ENCODE measurements at regions not wholly inside any gene's neighbourhood (a gene's known extent, or its start where the extent isn't known, plus 50 kb on each side); places are given as distances from the start of the nearest gene placed in this dataset.

GRCh38 chr12:61804301-61804700 is 455.9 kb upstream of the USP15 start:
- Histone ChIP-seq H3K36me3 (ENCODE audit: control insufficient read depth in 1 of 2, insufficient read depth in 2 of 2, low read length in 2 of 2) (no peaks in the 10 kb centered on the region), H2BK120ac (ENCODE audit: insufficient read depth, low read length, poor library complexity) (no peak overlapping the region), H3K79me1 (ENCODE audit: low read length) (no peaks in the 10 kb centered on the region), H3K18ac (ENCODE audit: low read length) (no peak overlapping the region), H3K9ac (ENCODE audit: low read length) (no peak overlapping the region), H4K12ac (ENCODE audit: low read depth, low read length) (no peak overlapping the region), H3K23ac (ENCODE audit: low read length) (no peak overlapping the region), H2AK5ac (ENCODE audit: low read length) (no peak overlapping the region), H3K79me2 (ENCODE audit: control insufficient read depth, insufficient read depth, low read length, poor library complexity) (no peaks in the 10 kb centered on the region), H4K91ac (ENCODE audit: low read depth, low read length) (no peak overlapping the region), H3K4me3 (ENCODE audit: low read depth, low read length) (no peak overlapping the region), H3K4ac (ENCODE audit: low read depth, low read length) (no peak overlapping the region), H3K27me3 (ENCODE audit: insufficient read depth, low read length) (no peaks in the 10 kb centered on the region), H3K9me3 (ENCODE audit: insufficient read depth, low read depth, low read length) (no peaks in the 10 kb centered on the region), H3K14ac (ENCODE audit: low read length) (no peak overlapping the region), H2BK5ac (ENCODE audit: low read depth, low read length, poor library complexity) (no peak overlapping the region), H2AFZ (ENCODE audit: insufficient read depth, low read length, poor library complexity) (no peak overlapping the region), H4K8ac (ENCODE audit: low read depth, low read length) (no peak overlapping the region), H3K4me1 (ENCODE audit: control insufficient read depth in 1 of 2, insufficient read depth in 2 of 2, low read length in 2 of 2) (no peaks in the 10 kb centered on the region), H2BK12ac (ENCODE audit: low read length) (no peak overlapping the region), H3K4me2 (ENCODE audit: low read length) (no peak overlapping the region), H3K27ac (ENCODE audit: low read depth, low read length) (no peak overlapping the region)
- no peak for DNase-seq

DNA sequence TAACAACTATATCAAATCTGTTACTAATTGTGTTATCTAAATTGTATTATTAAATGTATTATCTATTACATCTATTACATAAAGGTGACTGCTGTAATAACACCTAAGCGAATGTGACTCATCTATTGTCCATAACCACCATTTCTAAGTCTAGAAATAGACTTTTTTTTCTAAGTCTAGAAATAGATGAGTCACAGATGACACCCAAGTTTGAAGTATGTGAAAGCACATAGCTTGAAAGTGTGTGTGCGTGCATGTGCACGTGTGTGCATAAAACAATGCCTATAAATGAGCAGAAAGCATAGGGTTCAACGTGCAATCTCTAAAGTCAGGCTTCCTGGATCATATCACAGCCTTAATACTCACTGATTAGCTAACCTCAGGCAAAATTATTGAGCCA is 451.3 kb upstream of the USP15 start:
- H4K12ac ChIP-seq (ENCODE audit: low read depth, low read length) = no peak overlapping the region
- no peak overlapping the region for H3K4ac ChIP-seq (ENCODE audit: low read depth, low read length)
- DNase-seq = no peak
- H3K9me3 ChIP-seq (ENCODE audit: insufficient read depth, low read depth, low read length) = no peaks in the 10 kb centered on the region
- H2AK5ac ChIP-seq (ENCODE audit: low read length) = no peak overlapping the region
- no peak overlapping the region for H2BK12ac ChIP-seq (ENCODE audit: low read length)
- H4K91ac ChIP-seq (ENCODE audit: low read depth, low read length) = no peak overlapping the region
- WGBS (ENCODE audit: extremely low coverage, insufficient coverage, insufficient read length) = no CpG with 5 or more reads among the region's 4 CpGs
- no peak overlapping the region for H3K4me3 ChIP-seq (ENCODE audit: low read depth, low read length)
- H3K9ac ChIP-seq (ENCODE audit: low read length) = no peak overlapping the region
- no peak overlapping the region for H3K4me2 ChIP-seq (ENCODE audit: low read length)
- H3K27ac ChIP-seq (ENCODE audit: low read depth, low read length) = no peak overlapping the region
- no peak overlapping the region for H4K8ac ChIP-seq (ENCODE audit: low read depth, low read length)
- H3K14ac ChIP-seq (ENCODE audit: low read length) = no peak overlapping the region
- no peaks in the 10 kb centered on the region for H3K79me2 ChIP-seq (ENCODE audit: control insufficient read depth, insufficient read depth, low read length, poor library complexity)
- H3K36me3 ChIP-seq (ENCODE audit: control insufficient read depth in 1 of 2, insufficient read depth in 2 of 2, low read length in 2 of 2) = no peaks in the 10 kb centered on the region
- no peaks in the 10 kb centered on the region for H3K4me1 ChIP-seq (ENCODE audit: control insufficient read depth in 1 of 2, insufficient read depth in 2 of 2, low read length in 2 of 2)
- no peaks in the 10 kb centered on the region for H3K79me1 ChIP-seq (ENCODE audit: low read length)
- no peak overlapping the region for H2BK5ac ChIP-seq (ENCODE audit: low read depth, low read length, poor library complexity)
- no peak overlapping the region for H2AFZ ChIP-seq (ENCODE audit: insufficient read depth, low read length, poor library complexity)
- no peak overlapping the region for H3K18ac ChIP-seq (ENCODE audit: low read length)
- H3K23ac ChIP-seq (ENCODE audit: low read length) = no peak overlapping the region
- no peak overlapping the region for H2BK120ac ChIP-seq (ENCODE audit: insufficient read depth, low read length, poor library complexity)
- no peaks in the 10 kb centered on the region for H3K27me3 ChIP-seq (ENCODE audit: insufficient read depth, low read length)

- Histone ChIP-seq H3K4me2 (ENCODE audit: low read length) (no peak overlapping the region), H4K8ac (ENCODE audit: low read depth, low read length) (no peak overlapping the region), H3K27ac (ENCODE audit: low read depth, low read length) (no peak overlapping the region), H3K79me2 (ENCODE audit: control insufficient read depth, insufficient read depth, low read length, poor library complexity) (no peaks in the 10 kb centered on the region), H3K23ac (ENCODE audit: low read length) (no peak overlapping the region), H3K18ac (ENCODE audit: low read length) (no peak overlapping the region), H3K79me1 (ENCODE audit: low read length) (no peaks in the 10 kb centered on the region), H3K4me3 (ENCODE audit: low read depth, low read length) (no peak overlapping the region), H4K12ac (ENCODE audit: low read depth, low read length) (no peak overlapping the region), H2BK5ac (ENCODE audit: low read depth, low read length, poor library complexity) (no peak overlapping the region), H3K9ac (ENCODE audit: low read length) (no peak overlapping the region), H3K14ac (ENCODE audit: low read length) (no peak overlapping the region), H3K4ac (ENCODE audit: low read depth, low read length) (no peak overlapping the region), H3K9me3 (ENCODE audit: insufficient read depth, low read depth, low read length) (no peaks in the 10 kb centered on the region), H3K4me1 (ENCODE audit: control insufficient read depth in 1 of 2, insufficient read depth in 2 of 2, low read length in 2 of 2) (no peaks in the 10 kb centered on the region), H3K27me3 (ENCODE audit: insufficient read depth, low read length) (no peaks in the 10 kb centered on the region), H2BK12ac (ENCODE audit: low read length) (no peak overlapping the region), H4K91ac (ENCODE audit: low read depth, low read length) (no peak overlapping the region), H2BK120ac (ENCODE audit: insufficient read depth, low read length, poor library complexity) (no peak overlapping the region), H2AK5ac (ENCODE audit: low read length) (no peak overlapping the region), H2AFZ (ENCODE audit: insufficient read depth, low read length, poor library complexity) (no peak overlapping the region), H3K36me3 (ENCODE audit: control insufficient read depth in 1 of 2, insufficient read depth in 2 of 2, low read length in 2 of 2) (no peaks in the 10 kb centered on the region)
- no CpG with 5 or more reads among the region's 1 CpG for WGBS (ENCODE audit: extremely low coverage, insufficient coverage, insufficient read length)
- DNase-seq = no peak
These were observed 449.7 kb upstream of the USP15 start for GRCh38 chr12:61810486-61810885.

DNA sequence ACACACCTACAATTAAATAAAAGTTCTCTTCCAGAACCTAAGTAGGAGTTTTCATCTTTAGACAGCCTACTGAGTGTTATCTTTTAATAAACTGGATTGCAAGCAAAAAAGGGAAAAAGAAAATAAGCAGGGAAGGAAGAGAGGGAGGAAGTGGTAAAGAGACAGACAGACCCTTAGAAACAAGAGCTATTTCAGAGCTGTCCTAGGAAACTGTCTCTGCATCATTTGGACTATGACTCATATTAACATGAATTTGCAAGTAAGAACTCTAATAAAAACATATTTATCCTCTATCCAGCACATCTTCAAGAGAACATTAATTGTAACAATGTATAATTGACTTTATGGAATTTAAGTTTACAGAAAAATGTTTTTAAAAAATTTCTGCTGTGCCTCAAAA is 438.8 kb upstream of the USP15 start:
- no peak overlapping the region for H3K4ac ChIP-seq (ENCODE audit: low read depth, low read length)
- H3K14ac ChIP-seq (ENCODE audit: low read length) = no peak overlapping the region
- no peaks in the 10 kb centered on the region for H3K27me3 ChIP-seq (ENCODE audit: insufficient read depth, low read length)
- no peak overlapping the region for H4K91ac ChIP-seq (ENCODE audit: low read depth, low read length)
- H2BK5ac ChIP-seq (ENCODE audit: low read depth, low read length, poor library complexity) = no peak overlapping the region
- no peak overlapping the region for H2BK120ac ChIP-seq (ENCODE audit: insufficient read depth, low read length, poor library complexity)
- H4K12ac ChIP-seq (ENCODE audit: low read depth, low read length) = no peak overlapping the region
- no peaks in the 10 kb centered on the region for H3K9me3 ChIP-seq (ENCODE audit: insufficient read depth, low read depth, low read length)
- H3K4me3 ChIP-seq (ENCODE audit: low read depth, low read length) = no peak overlapping the region
- H3K4me1 ChIP-seq (ENCODE audit: control insufficient read depth in 1 of 2, insufficient read depth in 2 of 2, low read length in 2 of 2) = no peaks in the 10 kb centered on the region
- H3K36me3 ChIP-seq (ENCODE audit: control insufficient read depth in 1 of 2, insufficient read depth in 2 of 2, low read length in 2 of 2) = no peaks in the 10 kb centered on the region
- H2BK12ac ChIP-seq (ENCODE audit: low read length) = no peak overlapping the region
- H3K23ac ChIP-seq (ENCODE audit: low read length) = no peak overlapping the region
- no peak overlapping the region for H3K18ac ChIP-seq (ENCODE audit: low read length)
- no peak overlapping the region for H3K27ac ChIP-seq (ENCODE audit: low read depth, low read length)
- no peak overlapping the region for H2AFZ ChIP-seq (ENCODE audit: insufficient read depth, low read length, poor library complexity)
- no peak for DNase-seq
- no peaks in the 10 kb centered on the region for H3K79me1 ChIP-seq (ENCODE audit: low read length)
- no peak overlapping the region for H3K9ac ChIP-seq (ENCODE audit: low read length)
- H2AK5ac ChIP-seq (ENCODE audit: low read length) = no peak overlapping the region
- H3K79me2 ChIP-seq (ENCODE audit: control insufficient read depth, insufficient read depth, low read length, poor library complexity) = no peaks in the 10 kb centered on the region
- H4K8ac ChIP-seq (ENCODE audit: low read depth, low read length) = no peak overlapping the region
- no peak overlapping the region for H3K4me2 ChIP-seq (ENCODE audit: low read length)

- no peak overlapping the region for H3K4me3 ChIP-seq (ENCODE audit: low read depth, low read length)
- H2BK120ac ChIP-seq (ENCODE audit: insufficient read depth, low read length, poor library complexity) = no peak overlapping the region
- H3K36me3 ChIP-seq (ENCODE audit: control insufficient read depth in 1 of 2, insufficient read depth in 2 of 2, low read length in 2 of 2) = no peaks in the 10 kb centered on the region
- H2BK5ac ChIP-seq (ENCODE audit: low read depth, low read length, poor library complexity) = no peak overlapping the region
- H4K12ac ChIP-seq (ENCODE audit: low read depth, low read length) = no peak overlapping the region
- DNase-seq = no peak
- no peak overlapping the region for H3K4ac ChIP-seq (ENCODE audit: low read depth, low read length)
- H3K27ac ChIP-seq (ENCODE audit: low read depth, low read length) = no peak overlapping the region
- H3K4me1 ChIP-seq (ENCODE audit: control insufficient read depth in 1 of 2, insufficient read depth in 2 of 2, low read length in 2 of 2) = no peaks in the 10 kb centered on the region
- H4K91ac ChIP-seq (ENCODE audit: low read depth, low read length) = no peak overlapping the region
- no CpG with 5 or more reads among the region's 3 CpGs for WGBS (ENCODE audit: extremely low coverage, insufficient coverage, insufficient read length)
- H3K9me3 ChIP-seq (ENCODE audit: insufficient read depth, low read depth, low read length) = no peaks in the 10 kb centered on the region
- H3K79me1 ChIP-seq (ENCODE audit: low read length) = no peaks in the 10 kb centered on the region
- H4K8ac ChIP-seq (ENCODE audit: low read depth, low read length) = no peak overlapping the region
- no peak overlapping the region for H3K23ac ChIP-seq (ENCODE audit: low read length)
- H3K18ac ChIP-seq (ENCODE audit: low read length) = no peak overlapping the region
- no peaks in the 10 kb centered on the region for H3K79me2 ChIP-seq (ENCODE audit: control insufficient read depth, insufficient read depth, low read length, poor library complexity)
- no peak overlapping the region for H3K4me2 ChIP-seq (ENCODE audit: low read length)
- no peak overlapping the region for H2AFZ ChIP-seq (ENCODE audit: insufficient read depth, low read length, poor library complexity)
- H2BK12ac ChIP-seq (ENCODE audit: low read length) = no peak overlapping the region
- H3K9ac ChIP-seq (ENCODE audit: low read length) = no peak overlapping the region
- no peak overlapping the region for H2AK5ac ChIP-seq (ENCODE audit: low read length)
- no peak overlapping the region for H3K14ac ChIP-seq (ENCODE audit: low read length)
- H3K27me3 ChIP-seq (ENCODE audit: insufficient read depth, low read length) = no peaks in the 10 kb centered on the region
These were observed 437.1 kb upstream of the USP15 start for GRCh38 chr12:61823102-61823501.

Measured in trophoblast cell (in vitro differentiated cells and primary cell).